Tibial nerve (tissue), 4 donors: ENCODE measurements at regions not wholly inside any gene's neighbourhood (a gene's known extent, or its start where the extent isn't known, plus 50 kb on each side); places are given as distances from the start of the nearest gene placed in this dataset.
"Not testable (repeated sequence)": the region's sequence is repeated elsewhere in the genome, so short reads cannot be mapped to it uniquely, and the experiment has no call there.

ENCODE experiments used
- DNase-seq, 2 donors: peaks; one replicate each; pipeline ENCODE4 v3.0.0-alpha.2; 2019; ENCODE audit warnings: low spot score in 2 of 2
- H3K27ac ChIP-seq, 4 donors: fragments of 200-600 bp; sonication (generic) in 3 of 4; one replicate each; pipeline ENCODE4 v1.5.1; 2017 to 2019; ENCODE audit warnings: mild to moderate bottlenecking in 1 of 4
- H3K27me3 ChIP-seq, 2 donors: fragments of 200-600 bp; sonication (generic) in 1 of 2; one replicate each; pipeline versions ENCODE4 v1.5.1 to v1.6.0; 2017 to 2019
- H3K36me3 ChIP-seq, 3 donors: fragments of 200-600 bp; sonication (generic); one replicate each; pipeline ENCODE4 v1.5.1; 2018 to 2019
- H3K4me1 ChIP-seq, 4 donors: fragments of 200-600 bp; sonication (generic) in 3 of 4; one replicate each; pipeline ENCODE4 v1.5.1; 2017 to 2019
- H3K4me3 ChIP-seq, 4 donors: fragments of 200-600 bp; sonication (generic) in 3 of 4; one replicate each; pipeline ENCODE4 v1.5.1; 2017 to 2019; ENCODE audit warnings: mild to moderate bottlenecking in 1 of 4, moderate library complexity in 1 of 4
- H3K9me3 ChIP-seq, 4 donors: fragments of 200-600 bp; sonication (generic) in 3 of 4; one replicate each; pipeline ENCODE4 v1.5.1; 2017 to 2019
- CTCF ChIP-seq, 5 experiments: fragments of 200-600 bp in 3 of 5; fragments of 450-650 bp in 2 of 5; sonication (generic) in 3 of 5; IDR thresholded peaks; one replicate each; pipeline ENCODE4 v1.5.1; 2016 to 2019; ENCODE audit warnings: antibody characterized with exemption in 5 of 5, mild to moderate bottlenecking in 3 of 5, moderate library complexity in 2 of 5
- EP300 ChIP-seq, 2 donors: sonication (generic); formaldehyde crosslinking; IDR thresholded peaks; one replicate each; pipeline ENCODE4 v1.6.1; 2017; ENCODE audit warnings: antibody characterized with exemption in 2 of 2, mild to moderate bottlenecking in 1 of 2
- POLR2A ChIP-seq, 2 donors: fragments of 450-650 bp; IDR thresholded peaks; one replicate each; pipeline ENCODE4 v1.6.1; 2017; ENCODE audit warnings: antibody characterized with exemption in 2 of 2, mild to moderate bottlenecking in 2 of 2, moderate library complexity in 2 of 2
- WGBS, 2 donors: methylation state at CpG; one replicate each; pipeline ENCODE4 v1.1.5; 2018; 5-methylcytosine and 5-hydroxymethylcytosine counted together

- H3K4me3 ChIP-seq = no peak overlapping the region
- H3K27me3 ChIP-seq = no peaks in the 10 kb centered on the region
- H3K4me1 ChIP-seq = no peaks in the 10 kb centered on the region
- DNase-seq = no peak
- H3K9me3 ChIP-seq = no peaks in the 10 kb centered on the region
- no peak for TF ChIP-seq CTCF (IDR thresholded peaks at IDR 0.05)
- no peak for TF ChIP-seq POLR2A (IDR thresholded peaks at IDR 0.05)
- TF ChIP-seq EP300 (IDR thresholded peaks at IDR 0.05) = no peak
- no peak overlapping the region for H3K27ac ChIP-seq
- WGBS, 2 donors = 32 to 35% methylated on average over 2 of the region's 2 CpGs
- no peaks in the 10 kb centered on the region for H3K36me3 ChIP-seq
Measured at GRCh38 chr5:164233791-164234190, 728.4 kb downstream of the MAT2B start.

- H3K27ac ChIP-seq = no peak overlapping the region
- no peak for TF ChIP-seq CTCF (IDR thresholded peaks at IDR 0.05)
- TF ChIP-seq POLR2A (IDR thresholded peaks at IDR 0.05) = no peak
- no peak for TF ChIP-seq EP300 (IDR thresholded peaks at IDR 0.05)
- no peaks in the 10 kb centered on the region for H3K9me3 ChIP-seq
Measured at GRCh38 chr5:164234321-164234720, 728.9 kb downstream of the MAT2B start.

GRCh38 chr5:164235300-164235891, 730.0 kb downstream of the MAT2B start:
- WGBS, 2 donors = 52 to 66% methylated on average over 3 of the region's 3 CpGs

More at GRCh38 chr5:164234321-164234720, 728.9 kb downstream of the MAT2B start:
- H3K4me1 ChIP-seq = no peaks in the 10 kb centered on the region
- H3K36me3 ChIP-seq = no peaks in the 10 kb centered on the region
- no peak overlapping the region for H3K4me3 ChIP-seq
- H3K27me3 ChIP-seq = no peaks in the 10 kb centered on the region
- no peak for DNase-seq

GRCh38 chr5:164237486-164237885, 732.1 kb downstream of the MAT2B start:
- Histone ChIP-seq H3K36me3 (no peaks in the 10 kb centered on the region), H3K9me3 (no peaks in the 10 kb centered on the region), H3K4me1 (no peaks in the 10 kb centered on the region), H3K4me3 (no peak overlapping the region), H3K27ac (no peak overlapping the region), H3K27me3 (no peaks in the 10 kb centered on the region)
- TF ChIP-seq POLR2A (IDR thresholded peaks at IDR 0.05) (no peak), EP300 (IDR thresholded peaks at IDR 0.05) (no peak), CTCF (IDR thresholded peaks at IDR 0.05) (no peak)
- no peak for DNase-seq

More at GRCh38 chr5:164235300-164235891, 730.0 kb downstream of the MAT2B start:
- no peaks in the 10 kb centered on the region for H3K27me3 ChIP-seq
- H3K9me3 ChIP-seq = no peaks in the 10 kb centered on the region
- H3K4me1 ChIP-seq = no peaks in the 10 kb centered on the region
- H3K4me3 ChIP-seq = no peak overlapping the region
- H3K36me3 ChIP-seq = no peaks in the 10 kb centered on the region
- no peak overlapping the region for H3K27ac ChIP-seq
- TF ChIP-seq POLR2A (IDR thresholded peaks at IDR 0.05) (no peak), EP300 (IDR thresholded peaks at IDR 0.05) (no peak), CTCF (IDR thresholded peaks at IDR 0.05) (no peak)
- no peak for DNase-seq

DNA sequence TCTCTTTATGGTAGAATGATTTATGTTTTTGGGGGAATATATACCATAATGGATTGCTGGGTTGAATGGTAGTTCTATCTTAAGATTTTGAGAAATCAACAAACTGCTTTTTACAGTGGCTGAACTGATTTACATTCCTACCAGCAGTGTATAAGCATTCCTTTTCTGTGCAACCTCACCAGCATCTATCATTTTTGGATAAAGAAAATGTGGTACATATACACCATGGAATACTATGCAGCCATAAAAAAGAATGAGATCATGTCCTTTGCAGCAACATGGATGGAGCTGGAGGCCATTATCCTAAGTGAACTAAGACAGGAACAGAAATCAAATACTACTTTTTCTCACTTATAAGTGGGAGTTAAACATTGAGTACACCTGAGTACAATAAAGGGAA, 746.4 kb downstream of the MAT2B start:
- H3K4me1 ChIP-seq, H3K36me3 ChIP-seq, H3K27me3 ChIP-seq, H3K27ac ChIP-seq, DNase-seq, H3K9me3 ChIP-seq, H3K4me3 ChIP-seq: not testable (repeated sequence)

GRCh38 chr5:164253764-164254163, 748.3 kb downstream of the MAT2B start:
- no peak overlapping the region for H3K4me3 ChIP-seq
- H3K27ac ChIP-seq = no peak overlapping the region
- WGBS, 2 donors = 80 to 86% methylated on average over 3 of the region's 3 CpGs
- TF ChIP-seq EP300 (IDR thresholded peaks at IDR 0.05) (no peak), POLR2A (IDR thresholded peaks at IDR 0.05) (no peak), CTCF (IDR thresholded peaks at IDR 0.05) (no peak)
- H3K36me3 ChIP-seq = no peaks in the 10 kb centered on the region
- no peak for DNase-seq
- H3K27me3 ChIP-seq = no peaks in the 10 kb centered on the region
- H3K9me3 ChIP-seq = peaks cover 0 to 5% (median 0%) of the 10 kb centered on the region in 4 donors
- no peaks in the 10 kb centered on the region for H3K4me1 ChIP-seq
